ENCODE measurements at regions not wholly inside any gene's neighbourhood (a gene's known extent, or its start where the extent isn't known, plus 50 kb on each side); places are given as distances from the start of the nearest gene placed in this dataset.

GRCh38 chr13:84098273-84098672 lies 216.0 kb upstream of the SLITRK1 start:
- ChIA-PET POLR2A (ENCODE audit: unreplicated experiment) (no interaction called here), CTCF (no interaction called here)
- no TSS peak for BruUV-seq (replicated peaks)
- Histone ChIP-seq H3K4me3 (ENCODE audit: low read length) (no peak overlapping the region), H4K20me1 (ENCODE audit: low read length) (no peaks in the 10 kb centered on the region), H3K4me1 (ENCODE audit: insufficient read depth, low read length) (no peaks in the 10 kb centered on the region), H3K36me3 (ENCODE audit: low read depth, low read length) (no peaks in the 10 kb centered on the region), H3K9me2 (replicated peaks; ENCODE audit: low read length) (no peaks in the 10 kb centered on the region), H3K9ac (ENCODE audit: low read length) (no peak overlapping the region), H3K79me2 (ENCODE audit: low read length) (no peaks in the 10 kb centered on the region), H3K27me3 (ENCODE audit: low read length) (no peaks in the 10 kb centered on the region), H3K4me2 (ENCODE audit: low read length) (no peak overlapping the region), H3K9me3 (ENCODE audit: low read length) (no peaks in the 10 kb centered on the region), H3K27ac (ENCODE audit: low read length) (no peak overlapping the region), H3F3A (ENCODE audit: low read length, unreplicated experiment) (no peaks in the 10 kb centered on the region), H2AFZ (ENCODE audit: low read length) (no peak overlapping the region)
- no peak for TF ChIP-seq EZH2 (IDR thresholded peaks at IDR 0.05; ENCODE audit: low read length, unreplicated experiment)
- no peak for TF ChIP-seq EZH2phosphoT487 (IDR thresholded peaks at IDR 0.05; ENCODE audit: borderline replicate concordance, low read length)
- TF ChIP-seq CTCF (conservative IDR thresholded peaks at IDR 0.05; ENCODE audit: low read depth, low read length), result no peak
- DNase-seq (no peak), ATAC-seq (no peak)
- intact Hi-C loops (cut with micrococcal nuclease), result no loop called here

GRCh38 chr13:84097148-84097547 lies 214.9 kb upstream of the SLITRK1 start:
- no peak overlapping the region for H3K4me3 ChIP-seq (ENCODE audit: low read length)
- DNase-seq, result no peak
- H3K9ac ChIP-seq (ENCODE audit: low read length), result no peak overlapping the region

GRCh38 chr13:84096216-84096615 lies 213.9 kb upstream of the SLITRK1 start:
- no peaks in the 10 kb centered on the region for H3K9me2 ChIP-seq (replicated peaks; ENCODE audit: low read length)
- no peaks in the 10 kb centered on the region for H3K4me1 ChIP-seq (ENCODE audit: insufficient read depth, low read length)
- no peak overlapping the region for H2AFZ ChIP-seq (ENCODE audit: low read length)
- H3K79me2 ChIP-seq (ENCODE audit: low read length), result no peaks in the 10 kb centered on the region
- H3K27me3 ChIP-seq (ENCODE audit: low read length), result no peaks in the 10 kb centered on the region
- no peak overlapping the region for H3K4me3 ChIP-seq (ENCODE audit: low read length)
- ChIA-PET POLR2A (ENCODE audit: unreplicated experiment) (no interaction called here), CTCF (no interaction called here)
- ATAC-seq (peak; percentile 33; the same call in 1 of the 2 replicates), DNase-seq (peak; percentile 4)
- BruUV-seq (replicated peaks), result no TSS peak
- H4K20me1 ChIP-seq (ENCODE audit: low read length), result no peaks in the 10 kb centered on the region
- TF ChIP-seq CTCF (conservative IDR thresholded peaks at IDR 0.05; ENCODE audit: low read depth, low read length) (no peak), EZH2phosphoT487 (IDR thresholded peaks at IDR 0.05; ENCODE audit: borderline replicate concordance, low read length) (no peak), EZH2 (IDR thresholded peaks at IDR 0.05; ENCODE audit: low read length, unreplicated experiment) (no peak)
- H3K9me3 ChIP-seq (ENCODE audit: low read length), result no peaks in the 10 kb centered on the region
- H3K9ac ChIP-seq (ENCODE audit: low read length), result no peak overlapping the region
- intact Hi-C loops (cut with micrococcal nuclease), result no loop called here
- H3K4me2 ChIP-seq (ENCODE audit: low read length), result no peak overlapping the region
- H3K36me3 ChIP-seq (ENCODE audit: low read depth, low read length), result no peaks in the 10 kb centered on the region
- H3K27ac ChIP-seq (ENCODE audit: low read length), result no peak overlapping the region
- H3F3A ChIP-seq (ENCODE audit: low read length, unreplicated experiment), result no peaks in the 10 kb centered on the region

More at GRCh38 chr13:84097148-84097547, 214.9 kb upstream of the SLITRK1 start:
- Histone ChIP-seq H4K20me1 (ENCODE audit: low read length) (no peaks in the 10 kb centered on the region), H3K79me2 (ENCODE audit: low read length) (no peaks in the 10 kb centered on the region), H3K9me2 (replicated peaks; ENCODE audit: low read length) (no peaks in the 10 kb centered on the region), H3F3A (ENCODE audit: low read length, unreplicated experiment) (no peaks in the 10 kb centered on the region), H3K9me3 (ENCODE audit: low read length) (no peaks in the 10 kb centered on the region), H3K27me3 (ENCODE audit: low read length) (no peaks in the 10 kb centered on the region), H3K4me1 (ENCODE audit: insufficient read depth, low read length) (no peaks in the 10 kb centered on the region), H2AFZ (ENCODE audit: low read length) (no peak overlapping the region), H3K27ac (ENCODE audit: low read length) (no peak overlapping the region), H3K36me3 (ENCODE audit: low read depth, low read length) (no peaks in the 10 kb centered on the region), H3K4me2 (ENCODE audit: low read length) (no peak overlapping the region)
- ChIA-PET POLR2A (ENCODE audit: unreplicated experiment) (no interaction called here), CTCF (no interaction called here)
- BruUV-seq (replicated peaks), result no TSS peak
- intact Hi-C loops (cut with micrococcal nuclease), result no loop called here
- ATAC-seq, result no peak
- no peak for TF ChIP-seq EZH2 (IDR thresholded peaks at IDR 0.05; ENCODE audit: low read length, unreplicated experiment)
- TF ChIP-seq CTCF (conservative IDR thresholded peaks at IDR 0.05; ENCODE audit: low read depth, low read length), result no peak
- TF ChIP-seq EZH2phosphoT487 (IDR thresholded peaks at IDR 0.05; ENCODE audit: borderline replicate concordance, low read length), result no peak
